IMR-90 (cell line): ENCODE measurements at regions not wholly inside any gene's neighbourhood (a gene's known extent, or its start where the extent isn't known, plus 50 kb on each side); places are given as distances from the start of the nearest gene placed in this dataset.

Source experiments
- ATAC-seq: fragments of 200-7000 bp; cut with Tn5 transposase; 2 replicates; pipeline ENCODE4 v1.9.1; 2020; ENCODE audit warnings: low read depth, mild to moderate bottlenecking, moderate library complexity
- BruUV-seq: library from RNA; stranded (reverse); fragments of 400-500 nt; replicated peaks from 2 replicates; lab custom pipeline; 2021; lab: Mats Ljungman, UMichigan
- CTCF ChIA-PET: fragments of 300-600 bp; formaldehyde crosslinking; extraction: SDS; loops from one replicate; lab custom pipeline; 2021; ENCODE audit warnings: antibody characterized with exemption; lab: Yijun Ruan, JAX
- POLR2A ChIA-PET: fragments of 300-600 bp; sonication (Branson Sonifier 250); formaldehyde crosslinking; loops from one replicate; lab custom pipeline; 2022; ENCODE audit warnings: antibody characterized with exemption; ENCODE audit not compliant: unreplicated experiment; lab: Charles Lee
- DNase-seq: peaks from one replicate; pipeline ENCODE4 v3.0.0; 2013
- H2AFZ ChIP-seq: replicated peaks from 2 replicates; pipeline ENCODE3; 2013; ENCODE audit warnings: low read length, mild to moderate bottlenecking; ENCODE audit not compliant: poor library complexity
- H2AK5ac ChIP-seq: 2 replicates; pipeline ENCODE4 v1.6.1; 2013; ENCODE audit warnings: low read depth, low read length, inconsistent platforms
- H2AK9ac ChIP-seq: replicated peaks from 2 replicates; pipeline ENCODE3; 2013; ENCODE audit warnings: mild to moderate bottlenecking, low read depth, low read length, moderate library complexity; ENCODE audit not compliant: poor library complexity
- H2BK120ac ChIP-seq: 2 replicates; pipeline ENCODE4 v1.6.1; 2013; ENCODE audit warnings: low read depth, low read length, inconsistent platforms
- H2BK15ac ChIP-seq: 3 replicates; pipeline ENCODE4 v1.6.1; 2013; ENCODE audit warnings: low read depth, low read length, inconsistent platforms
- H2BK20ac ChIP-seq: 2 replicates; pipeline ENCODE4 v1.6.1; 2013; ENCODE audit warnings: low read depth, mild to moderate bottlenecking, inconsistent platforms, low read length, moderate library complexity
- H2BK5ac ChIP-seq: 2 replicates; pipeline ENCODE4 v1.6.1; 2013; ENCODE audit warnings: mild to moderate bottlenecking, low read depth, low read length, inconsistent platforms; ENCODE audit not compliant: poor library complexity, severe bottlenecking
- H3K14ac ChIP-seq: replicated peaks from 2 replicates; pipeline ENCODE4 v1.6.1; 2013; ENCODE audit warnings: low read depth, low read length, inconsistent platforms
- H3K18ac ChIP-seq: 2 replicates; pipeline ENCODE4 v1.6.1; 2013; ENCODE audit warnings: low read depth, low read length, control low read depth
- H3K23ac ChIP-seq: 2 replicates; pipeline ENCODE4 v1.6.1; 2013; ENCODE audit warnings: low read depth, low read length, inconsistent platforms
- H3K27ac ChIP-seq: 2 replicates; pipeline ENCODE4 v1.5.1; 2013; ENCODE audit warnings: mild to moderate bottlenecking, control low read depth, low read length; ENCODE audit not compliant: insufficient read depth
- H3K27me3 ChIP-seq: 2 replicates; pipeline ENCODE4 v1.6.1; 2013; ENCODE audit warnings: low read length; ENCODE audit not compliant: control insufficient read depth, insufficient read depth
- H3K36me3 ChIP-seq: 2 replicates; pipeline ENCODE4 v1.6.1; 2013; ENCODE audit warnings: low read length, mixed read lengths; ENCODE audit not compliant: control insufficient read depth, insufficient read depth
- H3K4ac ChIP-seq: 2 replicates; pipeline ENCODE4 v1.6.1; 2013; ENCODE audit warnings: low read depth, low read length, inconsistent platforms
- H3K4me1 ChIP-seq: 2 replicates; pipeline ENCODE4 v1.6.1; 2013; ENCODE audit warnings: low read length, mixed read lengths; ENCODE audit not compliant: control insufficient read depth, insufficient read depth
- H3K4me2 ChIP-seq: 2 replicates; pipeline ENCODE4 v1.6.1; 2013; ENCODE audit warnings: low read depth, mild to moderate bottlenecking, control low read depth, low read length, moderate library complexity
- H3K4me3 ChIP-seq: 2 replicates; pipeline ENCODE4 v1.5.1; 2013; ENCODE audit warnings: low read depth, mild to moderate bottlenecking, control low read depth, low read length, moderate library complexity; ENCODE audit not compliant: insufficient read depth
- H3K56ac ChIP-seq: 2 replicates; pipeline ENCODE4 v1.6.1; 2013; ENCODE audit warnings: low read length, inconsistent platforms; ENCODE audit not compliant: insufficient read depth; ENCODE audit errors: extremely low read depth
- H3K79me1 ChIP-seq, 2 experiments: 2 replicates each; pipeline ENCODE4 v1.6.1; 2013; ENCODE audit warnings: low read length in 2 of 2, inconsistent platforms in 1 of 2, low read depth in 1 of 2
- H3K9ac ChIP-seq: 2 replicates; pipeline ENCODE4 v1.6.1; 2013; ENCODE audit warnings: low read depth, low read length, control low read depth
- H3K9me1 ChIP-seq: 2 replicates; pipeline ENCODE4 v1.6.1; 2013; ENCODE audit warnings: low read length, inconsistent platforms; ENCODE audit not compliant: insufficient read depth
- H3K9me3 ChIP-seq: 2 replicates; pipeline ENCODE4 v1.6.1; 2013; ENCODE audit warnings: low read length; ENCODE audit not compliant: control insufficient read depth, insufficient read depth
- H4K20me1 ChIP-seq: 2 replicates; pipeline ENCODE4 v1.6.1; 2013; ENCODE audit warnings: low read length, inconsistent platforms; ENCODE audit not compliant: insufficient read depth
- H4K5ac ChIP-seq: 2 replicates; pipeline ENCODE4 v1.6.1; 2013; ENCODE audit warnings: mild to moderate bottlenecking, low read depth, low read length, control low read depth
- H4K8ac ChIP-seq, 2 experiments: 2 replicates each; pipeline ENCODE4 v1.6.1; 2013; ENCODE audit warnings: low read depth in 2 of 2, low read length in 2 of 2, control low read depth in 1 of 2, inconsistent platforms in 1 of 2
- H4K91ac ChIP-seq: 2 replicates; pipeline ENCODE4 v1.6.1; 2013; ENCODE audit warnings: low read depth, low read length, inconsistent platforms; ENCODE audit not compliant: insufficient read depth
- BHLHE40 ChIP-seq: fragments of 150-350 bp; IDR thresholded peaks from 2 replicates; pipeline ENCODE4 v1.6.1; 2016; ENCODE audit warnings: mild to moderate bottlenecking, low read depth, low read length
- MAZ ChIP-seq: IDR thresholded peaks from 2 replicates; pipeline ENCODE4 v1.6.1; 2012; ENCODE audit warnings: low read depth, mild to moderate bottlenecking, low read length, improper control_type of control experiment, moderate library complexity, borderline replicate concordance
- MXI1 ChIP-seq: IDR thresholded peaks from 2 replicates; pipeline ENCODE4 v1.6.1; 2012; ENCODE audit warnings: low read depth, mild to moderate bottlenecking, low read length, moderate library complexity, borderline replicate concordance
- POLR2A ChIP-seq: IDR thresholded peaks from 2 replicates; pipeline ENCODE4 v1.6.1; 2012; ENCODE audit warnings: mild to moderate bottlenecking, low read depth, low read length
- RCOR1 ChIP-seq: IDR thresholded peaks from 2 replicates; pipeline ENCODE4 v1.6.1; 2012; ENCODE audit warnings: mild to moderate bottlenecking, low read length, improper control_type of control experiment; ENCODE audit not compliant: insufficient replicate concordance
- RFX5 ChIP-seq: IDR thresholded peaks from 2 replicates; pipeline ENCODE4 v1.8.0; 2012; ENCODE audit warnings: low read depth, mild to moderate bottlenecking, low read length, moderate library complexity
- SMC3 ChIP-seq: fragments of 150-350 bp; IDR thresholded peaks from 2 replicates; pipeline ENCODE4 v1.6.1; 2016; ENCODE audit warnings: low read depth, mild to moderate bottlenecking, antibody characterized with exemption, low read length, moderate library complexity
- WGBS, 2 experiments: methylation state at CpG; one replicate each; pipeline versions ENCODE4 v1.1.5 to v1.1.7; 2013; ENCODE audit warnings: missing lambda C conversion rate in 2 of 2; ENCODE audit not compliant: insufficient read length in 1 of 2; ENCODE audit errors: extremely low coverage in 2 of 2; 5-methylcytosine and 5-hydroxymethylcytosine counted together
- dilution Hi-C: fragments of 300-500 bp; cut with HindIII; formaldehyde crosslinking; loops from one replicate; pipeline ENCODE4 v1.14.3; 2018; ENCODE audit warnings: low sequenced_read_pairs; ENCODE audit not compliant: unreplicated experiment
- in situ Hi-C: fragments of 300-500 bp; cut with MboI; formaldehyde crosslinking; loops from 3 replicates; pipeline ENCODE4 v1.14.3; 2019; ENCODE audit warnings: low sequenced_read_pairs, inconsistent platforms, mixed read lengths
- intact Hi-C: fragments of 100-400 bp; cut with micrococcal nuclease; formaldehyde crosslinking; loops from 2 replicates; pipeline ENCODE4 v1.10.0; 2022
- TF ChIP-seq, protein P1 (sequence below): fragments of 150-350 bp; IDR thresholded peaks from 2 replicates; pipeline ENCODE4 v1.6.1; 2016; ENCODE audit warnings: low read depth, mild to moderate bottlenecking, low read length, moderate library complexity, borderline replicate concordance

DNA sequence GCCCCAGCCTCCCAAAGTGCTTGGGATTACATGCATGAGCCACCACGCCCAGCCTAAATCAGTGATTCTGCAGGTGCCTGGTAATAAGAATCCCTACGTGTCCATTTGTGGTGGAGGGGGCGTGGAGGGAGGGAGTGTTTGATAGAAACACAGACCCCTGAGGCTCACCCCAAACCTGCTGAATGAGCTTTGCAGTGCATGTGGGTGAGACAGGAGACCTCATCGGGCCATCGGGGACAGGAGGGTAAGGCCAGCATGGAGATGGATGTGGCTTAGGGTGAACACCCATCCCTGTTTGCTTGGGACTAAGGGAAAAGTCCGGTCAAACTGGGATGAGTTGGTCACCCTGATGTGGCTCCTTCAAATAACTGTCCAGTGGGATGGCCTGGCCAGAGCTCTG, 71.3 kb upstream of the ALX4 start:
- no TSS peak for BruUV-seq
- Histone ChIP-seq H2AK9ac (no peak overlapping the region), H2BK15ac (no peak overlapping the region), H3K9me3 (no peaks in the 10 kb centered on the region), H2BK20ac (no peak overlapping the region), H4K8ac (no peak overlapping the region), H2AFZ (no peak overlapping the region), H3K79me1 (no peaks in the 10 kb centered on the region), H3K4me1 (no peaks in the 10 kb centered on the region), H2BK120ac (no peak overlapping the region), H3K27me3 (peaks cover 4% of the 10 kb centered on the region), H3K14ac (no peak overlapping the region), H3K27ac (no peak overlapping the region), H3K9ac (no peak overlapping the region), H3K18ac (no peak overlapping the region), H3K56ac (no peak overlapping the region), H2BK5ac (no peak overlapping the region), H3K36me3 (no peaks in the 10 kb centered on the region), H3K4ac (no peak overlapping the region), H4K5ac (no peak overlapping the region), H3K4me3 (no peak overlapping the region), H4K91ac (no peak overlapping the region), H3K23ac (no peak overlapping the region), H4K20me1 (no peaks in the 10 kb centered on the region), H3K4me2 (no peak overlapping the region), H3K9me1 (no peaks in the 10 kb centered on the region), H2AK5ac (no peak overlapping the region)
- in situ Hi-C loops (no loop called here), intact Hi-C loops (no loop called here), dilution Hi-C loops (no loop called here)
- ATAC-seq (no peak), DNase-seq (no peak)
- ChIA-PET POLR2A (no interaction called here), CTCF (no interaction called here)
- no peak for TF ChIP-seq MXI1
- TF ChIP-seq POLR2A = no peak
- no peak for TF ChIP-seq MAZ
- no peak for TF ChIP-seq SMC3
- TF ChIP-seq, protein P1, sequence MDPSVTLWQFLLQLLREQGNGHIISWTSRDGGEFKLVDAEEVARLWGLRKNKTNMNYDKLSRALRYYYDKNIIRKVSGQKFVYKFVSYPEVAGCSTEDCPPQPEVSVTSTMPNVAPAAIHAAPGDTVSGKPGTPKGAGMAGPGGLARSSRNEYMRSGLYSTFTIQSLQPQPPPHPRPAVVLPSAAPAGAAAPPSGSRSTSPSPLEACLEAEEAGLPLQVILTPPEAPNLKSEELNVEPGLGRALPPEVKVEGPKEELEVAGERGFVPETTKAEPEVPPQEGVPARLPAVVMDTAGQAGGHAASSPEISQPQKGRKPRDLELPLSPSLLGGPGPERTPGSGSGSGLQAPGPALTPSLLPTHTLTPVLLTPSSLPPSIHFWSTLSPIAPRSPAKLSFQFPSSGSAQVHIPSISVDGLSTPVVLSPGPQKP = no peak
- TF ChIP-seq RCOR1 = no peak
- TF ChIP-seq RFX5 = no peak
- TF ChIP-seq BHLHE40 = no peak
- WGBS, 2 experiments = no CpG with 5 or more reads among the region's 6 CpGs
